Muscle layer of colon (tissue), 2 donors: ENCODE measurements at regions not wholly inside any gene's neighbourhood (a gene's known extent, or its start where the extent isn't known, plus 50 kb on each side); places are given as distances from the start of the nearest gene placed in this dataset.

ENCODE experiments used
- H3K27ac ChIP-seq: one replicate; pipeline ENCODE4 v1.7.0; 2013; ENCODE audit warnings: low read depth, mild to moderate bottlenecking, low read length, moderate library complexity
- H3K27me3 ChIP-seq, 2 donors: one replicate each; pipeline ENCODE4 v1.7.0; 2013; ENCODE audit warnings: low read length in 2 of 2, mild to moderate bottlenecking in 2 of 2; ENCODE audit not compliant: insufficient read depth in 2 of 2, control insufficient read depth in 1 of 2
- H3K36me3 ChIP-seq: one replicate; pipeline ENCODE4 v1.7.0; 2013; ENCODE audit warnings: mild to moderate bottlenecking, low read length; ENCODE audit not compliant: insufficient read depth
- H3K4me1 ChIP-seq: one replicate; pipeline ENCODE4 v1.7.0; 2013; ENCODE audit warnings: mild to moderate bottlenecking, low read length; ENCODE audit not compliant: insufficient read depth
- H3K4me3 ChIP-seq, 2 donors: one replicate each; pipeline ENCODE4 v1.7.0; 2013; ENCODE audit warnings: low read length in 2 of 2, low read depth in 1 of 2, mild to moderate bottlenecking in 1 of 2, moderate library complexity in 1 of 2
- H3K9ac ChIP-seq: one replicate; pipeline ENCODE4 v1.7.0; 2013; ENCODE audit warnings: low read length
- H3K9me3 ChIP-seq: one replicate; pipeline ENCODE4 v1.7.0; 2013; ENCODE audit warnings: mild to moderate bottlenecking, low read length
- donor health status: abdominal sarcoma.
- donor health status: Adenocarcinoma of cecum.

DNA sequence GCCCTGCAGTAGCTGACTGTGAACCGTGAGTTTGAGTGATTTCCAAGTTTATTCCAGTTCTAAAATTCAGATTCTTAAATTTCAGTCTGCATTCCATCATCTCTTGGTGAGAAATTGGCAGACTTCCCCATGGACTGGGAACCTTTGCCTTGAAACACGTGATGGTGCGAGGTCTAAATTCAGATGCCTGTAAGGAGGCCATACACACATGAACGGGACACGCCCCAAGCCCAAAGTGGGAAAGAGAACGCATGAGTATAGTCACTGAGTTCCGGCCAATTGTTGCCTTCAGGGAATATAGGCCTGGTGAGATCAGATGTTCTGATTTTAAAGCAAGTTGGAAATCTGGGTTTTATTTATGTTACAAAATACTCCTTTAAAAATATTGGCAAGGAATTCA is 1084.4 kb upstream of the WWC1 start:
- H3K36me3 ChIP-seq = no peaks in the 10 kb centered on the region
- H3K27ac ChIP-seq = no peak overlapping the region
- no peaks in the 10 kb centered on the region for H3K27me3 ChIP-seq
- H3K4me1 ChIP-seq = peaks cover 5% of the 10 kb centered on the region
- H3K4me3 ChIP-seq = no peak overlapping the region
- H3K9me3 ChIP-seq = peaks cover 5% of the 10 kb centered on the region
- no peak overlapping the region for H3K9ac ChIP-seq

DNA sequence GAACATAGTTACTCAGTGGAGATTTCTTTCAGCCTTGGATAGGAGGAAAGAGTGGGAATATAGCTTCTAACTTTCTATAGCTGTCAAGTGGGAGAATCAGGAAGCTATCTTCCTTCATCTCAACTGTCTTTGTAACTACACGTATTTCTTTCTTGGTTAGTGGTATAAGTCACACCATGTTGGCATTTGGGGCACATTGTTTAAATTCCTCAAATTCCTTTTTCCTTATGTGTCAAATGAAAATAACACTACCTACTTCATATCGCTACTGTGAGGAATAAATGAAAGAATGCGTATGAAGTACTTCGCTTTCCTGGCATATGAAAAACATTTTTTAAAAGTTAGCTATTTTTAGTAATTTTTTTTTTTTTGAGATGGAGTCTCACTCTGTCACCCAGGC is 1082.5 kb upstream of the WWC1 start:
- no peak overlapping the region for H3K27ac ChIP-seq
- no peaks in the 10 kb centered on the region for H3K36me3 ChIP-seq
- no peaks in the 10 kb centered on the region for H3K27me3 ChIP-seq
- no peak overlapping the region for H3K4me3 ChIP-seq
- peaks cover 5% of the 10 kb centered on the region for H3K4me1 ChIP-seq
- peaks cover 5% of the 10 kb centered on the region for H3K9me3 ChIP-seq
- no peak overlapping the region for H3K9ac ChIP-seq

DNA sequence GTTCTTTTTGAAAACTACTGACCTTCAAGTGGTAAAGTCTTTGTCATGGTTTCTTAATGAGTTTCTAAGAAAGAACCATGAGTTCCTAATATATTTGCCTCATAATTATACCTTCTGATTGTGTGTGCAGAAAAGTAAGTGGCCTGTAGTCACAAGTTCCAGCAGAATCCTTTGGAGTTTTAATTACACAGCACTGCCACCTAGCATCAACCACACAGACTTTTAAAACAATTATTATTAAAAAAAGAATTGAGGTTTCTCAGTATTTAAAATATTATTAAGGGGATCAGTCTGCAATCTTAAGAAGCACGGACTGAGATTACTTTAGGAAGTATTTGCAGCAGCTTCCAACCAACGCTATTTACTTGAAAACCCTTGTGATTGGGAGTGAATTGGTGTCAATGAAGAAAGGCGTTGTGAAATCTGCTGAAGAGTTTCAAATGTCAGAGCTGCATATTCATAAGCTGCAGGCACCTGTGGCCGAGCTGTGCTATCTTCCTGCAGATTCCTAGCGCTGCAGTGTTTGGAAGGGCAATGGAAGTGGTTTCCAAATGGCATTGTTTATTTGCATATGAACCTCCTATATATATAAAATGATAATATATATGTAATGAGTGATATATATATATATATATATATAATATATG is 1074.2 kb upstream of the WWC1 start:
- H3K4me1 ChIP-seq = no peaks in the 10 kb centered on the region
- H3K4me3 ChIP-seq = no peak overlapping the region
- H3K27ac ChIP-seq = no peak overlapping the region
- H3K9me3 ChIP-seq = no peaks in the 10 kb centered on the region
- no peak overlapping the region for H3K9ac ChIP-seq
- no peaks in the 10 kb centered on the region for H3K27me3 ChIP-seq
- H3K36me3 ChIP-seq = no peaks in the 10 kb centered on the region

DNA sequence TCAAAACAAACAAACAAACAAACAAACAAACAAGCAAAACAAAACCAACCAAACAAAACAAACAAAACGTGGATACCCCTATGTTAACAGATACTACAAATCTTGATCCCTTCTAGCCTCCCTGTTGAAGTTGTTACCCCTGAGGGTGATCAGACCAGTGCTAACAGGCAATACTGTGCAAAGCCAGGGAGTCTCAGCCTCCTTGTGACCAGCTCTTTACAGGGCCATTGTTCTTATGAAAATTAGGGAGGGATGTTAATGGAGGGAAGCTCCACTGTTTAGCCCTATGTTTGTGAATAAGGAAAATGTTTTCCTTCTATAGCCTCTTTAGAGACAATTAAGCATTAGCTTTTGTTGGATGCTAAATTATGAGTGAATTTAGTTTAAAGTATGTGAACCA is 1072.1 kb upstream of the WWC1 start:
- H3K4me3 ChIP-seq = no peak overlapping the region
- H3K9ac ChIP-seq = no peak overlapping the region
- H3K27ac ChIP-seq = no peak overlapping the region
- H3K27me3 ChIP-seq = no peaks in the 10 kb centered on the region
- no peaks in the 10 kb centered on the region for H3K36me3 ChIP-seq
- H3K4me1 ChIP-seq = no peaks in the 10 kb centered on the region
- no peaks in the 10 kb centered on the region for H3K9me3 ChIP-seq

DNA sequence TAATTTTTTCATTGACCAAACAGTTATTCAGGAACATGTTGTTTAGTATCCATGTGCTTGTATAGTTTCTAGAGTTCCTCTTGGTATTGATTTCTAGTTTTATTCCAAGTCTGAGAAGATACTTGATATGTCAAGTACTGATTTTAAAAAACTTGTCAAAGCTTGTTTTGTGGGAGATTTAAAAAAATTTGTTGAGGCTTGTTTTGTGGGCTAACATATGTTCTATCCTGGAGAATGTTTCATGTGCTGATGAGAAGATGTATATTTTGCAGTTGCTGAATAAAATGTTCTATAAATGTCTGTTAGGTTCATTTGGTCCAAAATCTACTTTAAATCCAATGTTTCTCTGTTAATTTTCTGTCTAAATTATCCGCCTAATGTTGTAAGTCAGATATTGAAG is 1065.1 kb upstream of the WWC1 start:
- no peak overlapping the region for H3K9ac ChIP-seq
- no peaks in the 10 kb centered on the region for H3K27me3 ChIP-seq
- no peak overlapping the region for H3K27ac ChIP-seq
- H3K36me3 ChIP-seq = no peaks in the 10 kb centered on the region
- H3K4me1 ChIP-seq = no peaks in the 10 kb centered on the region
- no peak overlapping the region for H3K4me3 ChIP-seq
- H3K9me3 ChIP-seq = no peaks in the 10 kb centered on the region

DNA sequence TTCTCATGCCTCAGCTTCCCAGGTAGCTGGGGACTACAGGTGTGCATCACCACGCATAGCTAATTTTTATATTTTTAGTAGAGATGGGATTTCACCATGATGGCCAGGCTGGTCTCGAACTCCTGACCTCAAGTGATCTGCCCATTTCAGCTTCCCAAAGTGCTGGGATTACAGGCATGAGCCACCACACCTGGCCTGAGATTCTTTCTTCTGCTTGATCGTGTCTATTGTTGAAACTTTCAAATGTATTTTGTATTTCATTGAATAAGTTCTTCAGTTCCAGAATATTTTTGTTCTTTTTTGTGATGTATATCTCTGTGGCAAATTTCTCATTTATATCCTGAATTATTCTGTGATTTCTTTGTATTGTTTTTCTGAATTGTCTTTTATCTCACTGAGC is 1063.3 kb upstream of the WWC1 start:
- H3K36me3 ChIP-seq = no peaks in the 10 kb centered on the region
- no peaks in the 10 kb centered on the region for H3K27me3 ChIP-seq
- no peak overlapping the region for H3K4me3 ChIP-seq
- no peaks in the 10 kb centered on the region for H3K9me3 ChIP-seq
- no peak overlapping the region for H3K27ac ChIP-seq
- H3K4me1 ChIP-seq = no peaks in the 10 kb centered on the region
- H3K9ac ChIP-seq = no peak overlapping the region

DNA sequence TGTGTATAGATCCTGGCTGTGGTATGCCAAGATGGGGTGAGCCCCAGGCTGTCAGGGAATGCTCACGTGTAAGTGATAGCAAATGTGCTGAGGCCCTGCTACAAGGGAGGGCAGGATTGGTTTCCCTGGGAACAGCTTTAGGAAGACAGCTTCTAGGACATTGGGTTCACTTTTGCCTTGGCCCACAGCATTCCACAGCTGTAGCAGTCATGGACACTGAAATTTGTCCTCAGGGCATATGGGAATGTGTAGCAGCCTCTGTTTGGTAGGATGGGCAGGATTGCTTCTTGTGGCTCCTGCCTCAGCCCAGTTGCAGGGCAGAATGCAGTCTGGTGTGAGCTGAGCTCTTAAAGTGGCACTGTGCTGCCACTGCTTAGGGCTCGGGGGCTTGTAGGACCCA is 1061.7 kb upstream of the WWC1 start:
- H3K9me3 ChIP-seq = no peaks in the 10 kb centered on the region
- H3K27me3 ChIP-seq = no peaks in the 10 kb centered on the region
- H3K36me3 ChIP-seq = no peaks in the 10 kb centered on the region
- no peak overlapping the region for H3K4me3 ChIP-seq
- peaks cover 4% of the 10 kb centered on the region for H3K4me1 ChIP-seq
- no peak overlapping the region for H3K9ac ChIP-seq
- no peak overlapping the region for H3K27ac ChIP-seq

DNA sequence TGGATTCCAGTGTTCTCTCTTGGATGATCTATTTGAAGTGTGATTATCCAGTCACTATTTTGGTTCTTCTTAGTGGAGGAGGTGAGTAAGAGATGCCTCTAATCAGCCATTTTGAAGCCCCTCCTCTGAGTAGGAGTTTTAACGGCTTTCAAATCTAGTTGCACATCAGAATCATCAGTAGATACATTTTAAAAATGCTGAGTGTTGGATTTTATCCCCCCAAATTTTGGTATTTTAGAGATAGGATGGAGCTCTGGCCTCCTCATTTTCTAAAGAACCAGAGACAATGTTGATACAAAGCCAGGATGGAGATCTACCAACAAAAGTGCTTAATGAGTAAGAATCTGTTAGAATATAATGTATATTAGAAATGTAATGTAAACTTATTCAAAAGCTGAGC is 1061.0 kb upstream of the WWC1 start:
- H3K9me3 ChIP-seq = no peaks in the 10 kb centered on the region
- H3K4me1 ChIP-seq = peaks cover 4% of the 10 kb centered on the region
- no peaks in the 10 kb centered on the region for H3K27me3 ChIP-seq
- no peak overlapping the region for H3K9ac ChIP-seq
- no peak overlapping the region for H3K27ac ChIP-seq
- H3K4me3 ChIP-seq = no peak overlapping the region
- no peaks in the 10 kb centered on the region for H3K36me3 ChIP-seq

DNA sequence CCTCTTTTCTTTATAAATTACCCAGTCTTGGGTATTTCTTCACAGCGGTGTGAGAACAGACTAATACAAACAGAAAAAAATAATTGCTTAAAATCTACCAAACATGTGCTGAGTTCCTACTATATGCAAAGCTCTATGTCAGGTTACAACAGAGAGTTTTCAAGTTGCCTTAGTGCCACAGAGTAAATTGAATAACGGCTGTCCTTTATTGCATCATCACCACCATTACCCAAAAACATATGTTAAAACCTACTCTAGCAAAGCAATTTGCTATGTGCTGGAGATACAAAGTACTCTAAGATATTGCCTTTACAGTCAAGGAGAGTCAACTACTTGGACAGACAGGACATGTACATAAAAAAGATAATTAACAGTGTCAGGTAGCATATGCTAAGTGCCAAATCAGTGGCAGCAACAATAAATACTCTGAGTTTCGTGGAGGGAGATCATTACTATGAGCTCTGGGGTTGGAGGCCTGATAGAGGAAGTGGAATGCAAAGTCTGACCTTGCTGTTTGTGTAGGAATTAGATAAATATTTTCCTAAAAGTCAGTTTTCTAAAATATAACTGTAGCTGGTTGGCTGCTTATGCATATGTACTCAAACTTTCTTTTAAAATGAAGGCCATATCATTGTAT is 1058.7 kb upstream of the WWC1 start:
- Histone ChIP-seq H3K4me1 (peaks cover 4% of the 10 kb centered on the region), H3K9ac (no peak overlapping the region), H3K4me3 (no peak overlapping the region), H3K27ac (no peak overlapping the region), H3K27me3 (no peaks in the 10 kb centered on the region), H3K9me3 (no peaks in the 10 kb centered on the region), H3K36me3 (no peaks in the 10 kb centered on the region)

DNA sequence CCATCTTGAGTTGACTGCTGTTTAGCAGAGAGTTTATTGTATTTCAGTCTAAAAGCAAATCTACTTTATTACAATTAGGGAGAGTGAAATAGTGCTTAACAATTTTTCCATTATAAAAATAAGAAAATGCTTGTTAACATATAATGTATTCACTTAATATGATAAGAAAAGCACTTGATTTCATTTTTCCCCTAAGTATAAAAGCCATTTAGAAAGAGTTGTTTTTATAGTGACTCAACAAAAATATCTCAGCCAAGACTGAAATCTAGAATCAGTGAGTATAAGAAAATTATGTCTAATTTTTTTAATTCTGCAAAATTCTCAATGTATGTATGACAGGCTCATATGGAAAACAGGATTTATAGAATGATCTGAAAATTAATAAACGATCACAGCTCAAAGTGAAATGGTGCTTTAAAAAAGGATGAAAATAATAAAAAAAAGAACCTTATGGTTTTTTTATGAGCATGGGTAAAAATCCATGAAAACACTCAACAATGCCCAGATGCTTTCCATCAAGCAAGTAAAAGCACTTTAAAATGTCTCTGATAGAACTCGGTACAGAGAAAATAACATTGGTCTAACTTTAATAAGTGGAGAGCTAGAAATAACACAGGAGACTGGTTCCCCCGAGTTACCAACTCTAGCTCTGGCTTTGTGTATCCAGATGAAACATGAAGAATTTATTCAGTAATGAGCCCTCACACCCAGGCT is 1057.8 kb upstream of the WWC1 start:
- H3K27ac ChIP-seq = no peak overlapping the region
- H3K4me1 ChIP-seq = peaks cover 4% of the 10 kb centered on the region
- H3K9ac ChIP-seq = no peak overlapping the region
- H3K36me3 ChIP-seq = no peaks in the 10 kb centered on the region
- no peak overlapping the region for H3K4me3 ChIP-seq
- H3K9me3 ChIP-seq = no peaks in the 10 kb centered on the region
- no peaks in the 10 kb centered on the region for H3K27me3 ChIP-seq

DNA sequence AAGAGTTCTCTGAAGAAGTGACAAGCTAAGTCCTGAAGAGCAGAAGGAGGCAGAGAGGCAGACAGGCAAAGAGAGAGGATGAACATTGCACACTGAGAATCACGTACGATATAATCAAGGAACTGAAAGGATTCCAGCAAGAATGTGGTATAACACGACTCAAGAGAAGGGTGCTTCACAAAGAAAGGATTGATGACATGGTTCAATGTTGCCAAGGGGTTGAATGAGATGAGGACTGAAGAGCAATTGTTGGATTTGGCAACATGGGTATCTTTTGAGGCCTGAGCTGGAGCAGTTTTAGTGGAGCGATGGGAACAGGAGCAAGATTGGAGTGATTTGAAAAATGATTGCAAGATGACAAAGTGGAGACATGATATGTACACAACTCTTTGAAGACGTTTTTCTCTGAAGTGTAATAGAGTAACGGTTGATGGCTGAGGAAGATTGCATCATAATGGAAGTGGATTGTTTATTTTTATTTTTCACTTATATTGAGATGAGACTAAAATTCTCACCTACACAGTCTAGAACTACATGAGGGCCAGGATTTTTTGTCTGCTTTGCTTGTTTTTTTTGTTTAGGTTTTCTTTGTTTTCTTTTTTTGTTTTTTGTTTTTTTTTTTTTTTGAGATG is 1049.9 kb upstream of the WWC1 start:
- Histone ChIP-seq H3K9me3 (no peaks in the 10 kb centered on the region), H3K4me1 (no peaks in the 10 kb centered on the region), H3K9ac (no peak overlapping the region), H3K36me3 (no peaks in the 10 kb centered on the region), H3K27ac (no peak overlapping the region), H3K4me3 (no peak overlapping the region), H3K27me3 (no peaks in the 10 kb centered on the region)
